ENCODE measurements at regions not wholly inside any gene's neighbourhood (a gene's known extent, or its start where the extent isn't known, plus 50 kb on each side); places are given as distances from the start of the nearest gene placed in this dataset.
A peak's percentile ranks its signal among the peaks of the same experiment; 100 is the strongest.

GRCh38 chr15:47486040-47486439, 231.3 kb upstream of the SEMA6D start:
- DNase-seq: no peak

GRCh38 chr15:47492195-47492594, 225.1 kb upstream of the SEMA6D start:
- DNase-seq: no peak

GRCh38 chr15:47493357-47494247, 223.7 kb upstream of the SEMA6D start:
- no peak for DNase-seq

GRCh38 chr15:47496343-47497185, 220.7 kb upstream of the SEMA6D start:
- DNase-seq: no peak

- no peak for DNase-seq
Measured at GRCh38 chr15:47500842-47501241, 216.5 kb upstream of the SEMA6D start.

- no peak for DNase-seq
Measured at GRCh38 chr15:47502041-47502440, 215.3 kb upstream of the SEMA6D start.

- peak in 5 of 58 donors; percentile 2 to 26 (median 9) for DNase-seq
Measured at GRCh38 chr15:47503876-47504275, 213.4 kb upstream of the SEMA6D start.

- DNase-seq: peak in 12 of 58 donors; percentile 1 to 45 (median 10)
Measured at GRCh38 chr15:47504624-47505256, 212.6 kb upstream of the SEMA6D start.

GRCh38 chr15:47505712-47506328, 211.5 kb upstream of the SEMA6D start:
- no peak for DNase-seq

- DNase-seq: no peak
Measured at GRCh38 chr15:47506329-47507100, 210.8 kb upstream of the SEMA6D start.

- peak in 8 of 58 donors; percentile 2 to 10 (median 6) for DNase-seq
Measured at GRCh38 chr15:47507221-47507985, 209.9 kb upstream of the SEMA6D start.

GRCh38 chr15:47511261-47511660, 206.0 kb upstream of the SEMA6D start:
- no peak for DNase-seq

GRCh38 chr15:47513471-47513870, 203.8 kb upstream of the SEMA6D start:
- DNase-seq: no peak

- no peak for DNase-seq
Measured at GRCh38 chr15:47514200-47514652, 203.1 kb upstream of the SEMA6D start.

- DNase-seq: no peak
Measured at GRCh38 chr15:47516558-47516957, 200.7 kb upstream of the SEMA6D start.

GRCh38 chr15:47516972-47517371, 200.3 kb upstream of the SEMA6D start:
- no peak for DNase-seq

GRCh38 chr15:47517737-47518136, 199.6 kb upstream of the SEMA6D start:
- DNase-seq: no peak

GRCh38 chr15:47523681-47524475, 193.4 kb upstream of the SEMA6D start:
- no peak for DNase-seq

- no peak for DNase-seq
Measured at GRCh38 chr15:47529241-47529640, 188.1 kb upstream of the SEMA6D start.

Data from anterior cingulate cortex (tissue), 58 donors.